GM12878 (cell line): ENCODE measurements at regions not wholly inside any gene's neighbourhood (a gene's known extent, or its start where the extent isn't known, plus 50 kb on each side); places are given as distances from the start of the nearest gene placed in this dataset.

Experiments
- ATAC-seq: fragments of 200-7000 bp; cut with Tn5 transposase; 3 replicates; pipeline ENCODE4 v1.9.1; 2020; ENCODE audit warnings: mild to moderate bottlenecking, moderate library complexity
- BruUV-seq: library from RNA; stranded (reverse); fragments of 400-500 nt; replicated peaks from 2 replicates; lab custom pipeline; 2021; lab: Mats Ljungman, UMichigan
- CTCF ChIA-PET: fragments of 300-600 bp; sonication (Branson Sonifier 250); formaldehyde crosslinking; extraction: SDS; loops from one replicate; lab custom pipeline; 2021; ENCODE audit warnings: inconsistent platforms; lab: Yijun Ruan, JAX
- POLR2A ChIA-PET: fragments of 350-600 bp; formaldehyde crosslinking; extraction: SDS; loops from one replicate; lab custom pipeline; 2021; ENCODE audit warnings: inconsistent platforms; lab: Charles Lee
- RAD21 ChIA-PET: fragments of 300-600 bp; sonication (Branson Sonifier 250); formaldehyde crosslinking; loops from one replicate; lab custom pipeline; 2023; ENCODE audit warnings: antibody characterized with exemption; ENCODE audit not compliant: unreplicated experiment; lab: Charles Lee
- SMC1A ChIA-PET: fragments of 300-600 bp; sonication (Branson Sonifier 250); formaldehyde crosslinking; loops from one replicate; lab custom pipeline; 2023; ENCODE audit not compliant: unreplicated experiment, uncharacterized antibody; lab: Charles Lee
- DNase-seq: peaks from one replicate; pipeline ENCODE4 v3.0.0-alpha.2; 2011; ENCODE audit warnings: low read depth, low spot score
- FAIRE-seq: peaks from 3 replicates; lab custom pipeline; 2011; peaks lifted over from hg19 to GRCh38; lab: Jason Lieb, UNC
- H2AFZ ChIP-seq: 2 replicates; pipeline ENCODE4 v1.6.0; 2011; ENCODE audit warnings: low read depth, low read length, control low read depth; ENCODE audit not compliant: control insufficient read depth
- H3K27ac ChIP-seq: 2 replicates; pipeline ENCODE4 v1.5.1; 2011; ENCODE audit warnings: control low read depth; ENCODE audit not compliant: control insufficient read depth, insufficient read depth
- H3K27me3 ChIP-seq, 2 experiments: replicated peaks in 1 of 2; 2 replicates each; pipeline versions ENCODE4 v1.6.0 to v1.6.1; 2011; ENCODE audit warnings: low read length in 1 of 2; ENCODE audit not compliant: control insufficient read depth in 2 of 2, insufficient read depth in 2 of 2
- H3K36me3 ChIP-seq, 2 experiments: 2 replicates each; pipeline ENCODE4 v1.5.1; 2011; ENCODE audit warnings: low read length in 1 of 2; ENCODE audit not compliant: control insufficient read depth in 2 of 2, insufficient read depth in 2 of 2
- H3K4me1 ChIP-seq: 2 replicates; pipeline ENCODE4 v1.6.1; 2011; ENCODE audit warnings: mild to moderate bottlenecking, low read length, moderate library complexity, mixed read lengths; ENCODE audit not compliant: control insufficient read depth, insufficient read depth
- H3K4me2 ChIP-seq: 2 replicates; pipeline ENCODE4 v1.6.0; 2011; ENCODE audit warnings: control low read depth; ENCODE audit not compliant: control insufficient read depth, insufficient read depth
- H3K4me3 ChIP-seq: fragments of 200-600 bp; sonication (generic); 2 replicates; pipeline ENCODE4 v1.5.1; 2016
- H3K79me2 ChIP-seq: 2 replicates; pipeline ENCODE4 v1.6.0; 2011; ENCODE audit warnings: low read length; ENCODE audit not compliant: control insufficient read depth, insufficient read depth
- H3K9ac ChIP-seq: 2 replicates; pipeline ENCODE4 v1.8.0; 2011; ENCODE audit warnings: low read length, control low read depth, mixed read lengths; ENCODE audit not compliant: control insufficient read depth, insufficient read depth
- H3K9me3 ChIP-seq: replicated peaks from 3 replicates; pipeline ENCODE4 v1.5.1; 2011; ENCODE audit warnings: mild to moderate bottlenecking, low read length; ENCODE audit not compliant: control insufficient read depth, insufficient read depth
- H4K20me1 ChIP-seq: 2 replicates; pipeline ENCODE4 v1.6.0; 2011; ENCODE audit not compliant: control insufficient read depth, insufficient read depth
- BCLAF1 ChIP-seq: fragments of 450-650 bp; IDR thresholded peaks from 2 replicates; pipeline ENCODE4 v1.6.1; 2017; ENCODE audit warnings: antibody characterized with exemption, mild to moderate bottlenecking, moderate library complexity
- BRCA1 ChIP-seq: IDR thresholded peaks from 2 replicates; pipeline ENCODE4 v1.6.1; 2011; ENCODE audit warnings: low read depth, low read length, improper control_type of control experiment
- CHD4 ChIP-seq: fragments of 200-600 bp; sonication (generic); IDR thresholded peaks from 2 replicates; pipeline ENCODE4 v1.6.1; 2016; ENCODE audit warnings: mild to moderate bottlenecking
- E4F1 ChIP-seq: fragments of 450-650 bp; IDR thresholded peaks from 2 replicates; pipeline ENCODE4 v1.6.1; 2018; ENCODE audit warnings: borderline replicate concordance, mild to moderate bottlenecking; ENCODE audit not compliant: partially characterized antibody
- EED ChIP-seq: sonication (generic); IDR thresholded peaks from 2 replicates; pipeline ENCODE4 v1.6.1; 2016; ENCODE audit warnings: antibody characterized with exemption, low read depth
- ELK1 ChIP-seq: IDR thresholded peaks from 2 replicates; pipeline ENCODE4 v1.6.1; 2012; ENCODE audit warnings: low read depth, low read length, improper control_type of control experiment
- HDGF ChIP-seq: fragments of 450-650 bp; IDR thresholded peaks from 2 replicates; pipeline ENCODE4 v1.6.1; 2016; ENCODE audit warnings: antibody characterized with exemption
- HSF1 ChIP-seq: fragments of 150-350 bp; IDR thresholded peaks from 2 replicates; pipeline ENCODE4 v1.6.1; 2014; ENCODE audit warnings: mild to moderate bottlenecking, low read depth, low read length
- MEF2B ChIP-seq: fragments of 450-650 bp; IDR thresholded peaks from 2 replicates; pipeline ENCODE4 v1.6.1; 2018; ENCODE audit warnings: mild to moderate bottlenecking, moderate library complexity; ENCODE audit not compliant: partially characterized antibody, poor library complexity, severe bottlenecking
- MTA3 ChIP-seq: IDR thresholded peaks from 2 replicates; pipeline ENCODE4 v1.6.1; 2012; ENCODE audit warnings: low read length, inconsistent platforms, borderline replicate concordance
- NKRF ChIP-seq: fragments of 450-650 bp; conservative IDR thresholded peaks from 2 replicates; pipeline ENCODE4 v1.6.1; 2017; ENCODE audit warnings: mild to moderate bottlenecking, moderate library complexity
- PBX3 ChIP-seq: IDR thresholded peaks from 2 replicates; pipeline ENCODE4 v1.6.1; 2011; ENCODE audit warnings: mild to moderate bottlenecking, low read depth, low read length, moderate library complexity; ENCODE audit not compliant: insufficient replicate concordance
- RUNX3 ChIP-seq: IDR thresholded peaks from 2 replicates; pipeline ENCODE4 v1.6.1; 2012; ENCODE audit warnings: low read length, inconsistent platforms
- ZNF274 ChIP-seq: IDR thresholded peaks from one replicate; pipeline ENCODE4 v1.8.0; 2011; ENCODE audit not compliant: insufficient read length, insufficient read depth
- WGBS: methylation state at CpG from one replicate; pipeline ENCODE4 v1.1.6; 2016; ENCODE audit warnings: low lambda C conversion rate; ENCODE audit not compliant: insufficient replicate concordance, insufficient coverage; ENCODE audit errors: missing lambda C conversion rate; 5-methylcytosine and 5-hydroxymethylcytosine counted together
- in situ Hi-C: fragments of 300-500 bp; cut with MboI; formaldehyde crosslinking; loops from 9 replicates; pipeline ENCODE4 v1.14.3; 2018; ENCODE audit warnings: mixed read lengths
- intact Hi-C: fragments of 100-400 bp; cut with micrococcal nuclease; formaldehyde crosslinking; loops from one replicate; pipeline ENCODE4 v1.14.2; 2022; ENCODE audit not compliant: unreplicated experiment

- WGBS = 13% methylated on average over 3 of the region's 4 CpGs
- FAIRE-seq = no peak
- POLR2A ChIA-PET = no interaction called here
- TF ChIP-seq HDGF (no peak), BCLAF1 (no peak), MEF2B (no peak), NKRF (no peak), EED (no peak), PBX3 (no peak), BRCA1 (no peak), MTA3 (no peak), HSF1 (no peak), E4F1 (no peak), CHD4 (no peak), RUNX3 (no peak), ZNF274 (no peak), ELK1 (no peak)
These were observed 153.9 kb upstream of the PFKP start for GRCh38 chr10:2913474-2913873.

More at GRCh38 chr10:2913474-2913873, 153.9 kb upstream of the PFKP start:
- ChIA-PET CTCF (interaction anchor here (0.7 kb wide), 1 partner anchor 699 kb away, joined by 4 read pairs; no protein-coding TSS in a partner anchor), RAD21 (no interaction called here), SMC1A (no interaction called here)
- Histone ChIP-seq H3K36me3 (no peaks in the 10 kb centered on the region), H3K27ac (no peak overlapping the region), H3K4me3 (no peak overlapping the region), H3K4me2 (no peak overlapping the region), H3K4me1 (no peaks in the 10 kb centered on the region), H3K9me3 (no peaks in the 10 kb centered on the region), H3K79me2 (no peaks in the 10 kb centered on the region), H4K20me1 (no peaks in the 10 kb centered on the region), H3K27me3 (peaks cover 0 to 2% of the 10 kb centered on the region in 2 experiments; a peak in 1 of 4 replicates), H2AFZ (no peak overlapping the region), H3K9ac (no peak overlapping the region)
- ATAC-seq = no peak
- DNase-seq = no peak
- BruUV-seq = no TSS peak
- in situ Hi-C loops = no loop called here
- intact Hi-C loops = no loop called here
